Hippocampal formation (tissue), 2 donors: ENCODE measurements at regions not wholly inside any gene's neighbourhood (a gene's known extent, or its start where the extent isn't known, plus 50 kb on each side); places are given as distances from the start of the nearest gene placed in this dataset.
"Not testable (repeated sequence)": the region's sequence is repeated elsewhere in the genome, so short reads cannot be mapped to it uniquely, and the experiment has no call there.

ENCODE experiments used
- DNase-seq, 2 donors: peaks; one replicate each; lab custom pipeline; 2025; lab: John Stamatoyannopoulos, UW

GRCh38 chr12:38384816-38385378, 68.3 kb downstream of the ALG10B start:
- DNase-seq, result no peak

DNA sequence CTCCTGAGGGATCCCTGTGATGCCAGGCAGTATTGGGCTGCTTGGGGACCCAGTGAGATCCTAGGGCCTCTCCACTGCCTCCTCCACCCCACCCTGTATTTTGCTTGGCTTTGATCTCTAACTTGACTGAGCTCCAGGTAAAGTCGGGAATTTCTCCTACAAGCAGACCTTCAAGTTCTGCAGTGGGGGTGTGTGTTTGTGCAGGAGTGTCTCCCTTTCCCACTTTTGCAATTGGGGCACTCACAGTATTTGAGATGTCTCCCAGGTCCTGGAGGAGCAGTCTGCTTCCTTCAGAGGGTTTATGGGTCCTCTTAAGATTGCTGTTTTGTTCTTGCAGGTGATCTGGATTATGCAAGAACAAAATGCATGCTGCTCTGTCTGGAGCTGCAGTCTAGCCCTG, 68.9 kb downstream of the ALG10B start:
- no peak for DNase-seq

GRCh38 chr12:38386205-38386985, 69.8 kb downstream of the ALG10B start:
- DNase-seq, result no peak

DNA sequence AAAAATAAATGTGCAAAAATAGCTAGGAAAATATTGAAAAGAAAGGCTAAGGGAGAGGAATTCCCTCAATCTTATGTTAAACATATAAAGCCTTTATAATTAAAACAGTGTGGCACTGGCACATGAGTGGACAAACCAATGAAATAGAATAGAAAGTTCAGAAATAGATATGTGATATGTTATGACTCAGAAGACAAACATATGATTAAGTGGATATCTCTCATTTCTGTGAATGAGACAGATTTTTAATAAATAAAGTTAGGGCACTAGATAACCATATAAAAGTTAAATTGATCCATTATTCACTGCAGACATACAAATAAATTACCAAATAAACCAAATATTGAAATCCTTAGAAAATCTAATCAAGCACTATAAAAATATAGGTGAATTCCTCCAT, 73.0 kb downstream of the ALG10B start:
- DNase-seq, result no peak

DNA sequence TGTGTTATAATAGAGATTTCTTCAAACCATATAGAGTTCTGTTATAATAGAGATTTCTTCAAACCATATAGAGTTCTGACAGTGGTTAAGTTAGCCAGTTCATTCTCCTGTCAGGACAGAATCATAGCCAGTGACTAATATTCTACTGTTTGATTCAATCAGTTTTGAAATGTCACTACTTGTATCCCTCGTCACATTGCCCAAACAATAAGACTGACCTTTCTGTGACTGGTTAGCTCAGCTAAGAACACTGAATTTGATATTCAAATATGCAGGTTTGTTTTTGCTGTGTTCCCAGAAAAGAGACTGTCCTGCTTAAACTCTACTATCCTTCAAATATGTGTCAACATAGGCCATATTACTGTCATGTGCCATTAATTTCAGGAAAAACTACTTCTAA, 74.4 kb downstream of the ALG10B start:
- no peak for DNase-seq

- DNase-seq, result no peak
These were observed 76.1 kb downstream of the ALG10B start for GRCh38 chr12:38392554-38393144.

GRCh38 chr12:38399711-38400206, 83.2 kb downstream of the ALG10B start:
- DNase-seq, result no peak

DNA sequence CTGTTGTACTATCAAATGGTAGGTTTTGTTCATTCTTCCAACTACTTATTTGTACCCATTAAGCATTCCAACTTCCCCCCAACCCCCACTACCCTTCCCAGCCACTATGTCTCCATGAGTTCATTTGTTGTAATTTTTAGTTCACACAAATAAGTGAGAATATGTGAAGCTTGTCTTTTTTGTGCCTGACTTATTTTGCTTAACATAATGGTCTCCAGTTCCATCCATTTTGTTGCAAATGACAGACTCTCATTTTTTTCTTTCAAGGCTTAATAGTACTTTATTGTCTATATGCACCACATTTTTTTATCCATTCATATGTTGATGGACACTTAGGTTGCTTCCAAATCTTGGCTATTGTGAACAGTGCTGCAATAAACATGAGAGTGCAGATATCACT, 86.2 kb downstream of the ALG10B start:
- DNase-seq, result no peak

DNA sequence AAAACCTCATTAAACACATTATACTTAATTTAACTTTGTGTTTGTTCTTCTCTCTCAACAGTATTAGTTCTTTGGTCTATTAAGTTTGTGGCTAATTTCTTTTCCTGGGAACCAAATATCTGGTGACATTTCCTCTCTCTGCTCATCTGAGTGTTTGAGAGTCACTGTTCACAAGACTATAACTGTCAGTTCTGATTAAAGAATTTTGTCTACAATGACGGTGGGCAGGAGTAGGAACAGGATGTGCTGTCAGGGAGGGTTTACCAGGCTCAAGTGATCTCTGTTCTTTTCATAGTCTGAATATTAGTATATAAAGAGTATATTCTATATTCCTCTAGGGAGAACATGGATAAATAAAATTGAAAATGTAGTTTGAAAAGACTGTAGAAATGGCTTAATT, 92.9 kb downstream of the ALG10B start:
- no peak for DNase-seq

GRCh38 chr12:38411426-38411825, 94.9 kb downstream of the ALG10B start:
- DNase-seq, result peak in 1 of 2 donors; percentile 9

DNA sequence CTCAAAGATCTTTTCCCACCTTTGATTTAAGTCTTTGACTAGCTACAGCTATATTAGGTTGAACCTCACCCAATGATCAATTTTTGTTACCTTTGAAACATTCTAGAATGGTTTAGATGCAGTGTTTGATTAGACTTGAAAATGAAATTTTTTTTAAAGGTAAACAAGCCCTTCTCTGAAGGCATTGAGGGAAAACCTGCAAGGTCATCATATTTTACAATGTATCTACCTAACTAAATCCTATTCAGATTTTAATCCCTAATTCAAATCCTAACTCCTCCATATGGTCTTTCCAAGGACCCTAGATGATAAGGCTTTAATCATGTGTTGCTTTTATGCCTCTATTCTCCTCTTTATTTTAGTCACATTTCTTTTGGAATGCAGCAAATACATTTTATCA, 95.4 kb downstream of the ALG10B start:
- no peak for DNase-seq

DNA sequence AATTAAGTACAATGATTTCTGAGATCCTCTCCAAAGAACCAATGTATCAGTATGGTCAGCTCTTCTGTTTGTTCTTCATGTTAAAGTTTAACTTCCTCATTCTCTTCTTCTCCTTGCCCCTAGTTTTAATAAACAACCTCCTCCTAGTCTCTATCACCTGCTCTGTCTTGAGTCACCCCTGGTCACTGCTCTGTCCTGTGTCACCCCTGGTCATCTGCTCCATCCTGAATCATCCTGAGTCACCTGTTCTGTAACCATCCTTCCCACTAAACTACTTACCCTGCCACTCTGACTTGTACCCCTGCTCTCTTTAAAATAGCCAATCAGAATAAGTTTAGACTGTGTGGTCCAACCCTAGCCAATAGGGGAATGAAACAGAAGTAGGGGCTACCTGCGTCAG, 100.5 kb downstream of the ALG10B start:
- DNase-seq, result no peak

- DNase-seq, result no peak
These were observed 107.9 kb downstream of the ALG10B start for GRCh38 chr12:38424436-38424835.

- no peak for DNase-seq
These were observed 110.9 kb downstream of the ALG10B start for GRCh38 chr12:38427442-38427841.

- DNase-seq, result no peak
These were observed 115.3 kb downstream of the ALG10B start for GRCh38 chr12:38431921-38432320.

DNA sequence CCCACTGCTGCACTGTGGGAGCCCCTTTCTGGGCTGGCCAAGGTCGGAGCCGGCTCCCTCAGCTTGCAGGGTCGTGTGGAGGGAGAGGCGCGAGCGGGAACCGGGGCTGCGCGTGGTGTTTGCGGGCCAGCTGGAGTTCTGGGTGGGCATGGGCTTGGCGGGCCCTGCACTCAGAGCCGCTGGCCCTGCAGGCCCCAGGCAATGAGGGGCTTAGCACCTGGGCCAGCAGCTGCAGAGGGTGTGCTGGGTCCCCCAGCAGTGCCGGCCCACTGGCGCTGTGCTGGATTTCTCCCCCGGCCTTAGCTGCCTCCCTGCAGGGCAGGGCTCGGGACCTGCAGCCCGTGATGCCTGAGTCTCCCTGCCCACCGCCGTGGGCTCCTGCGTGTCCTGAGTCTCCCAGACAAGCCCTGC, 125.3 kb downstream of the ALG10B start:
- not testable (repeated sequence) for DNase-seq

DNA sequence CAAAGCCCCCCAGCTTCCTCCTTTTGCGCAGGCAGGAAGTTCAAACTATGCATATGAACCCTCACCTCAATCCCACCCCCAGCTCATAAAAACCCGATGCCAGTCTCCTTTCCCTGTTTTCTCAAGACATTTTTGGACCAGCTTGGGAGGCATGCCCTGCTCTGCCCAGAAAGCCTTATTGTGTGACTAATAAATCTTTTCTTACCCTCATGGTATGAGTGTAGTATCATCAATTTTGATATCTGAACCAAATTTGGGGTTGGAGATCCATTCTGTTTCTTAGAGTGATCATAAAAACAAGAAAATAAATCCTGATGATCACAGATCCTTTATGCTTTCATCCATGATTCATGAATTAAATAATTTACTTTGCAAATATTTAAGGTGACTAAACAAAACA, 128.5 kb downstream of the ALG10B start:
- DNase-seq, result no peak

GRCh38 chr12:38448991-38449390, 132.4 kb downstream of the ALG10B start:
- no peak for DNase-seq

GRCh38 chr12:38456537-38457120, 140.1 kb downstream of the ALG10B start:
- DNase-seq, result no peak

DNA sequence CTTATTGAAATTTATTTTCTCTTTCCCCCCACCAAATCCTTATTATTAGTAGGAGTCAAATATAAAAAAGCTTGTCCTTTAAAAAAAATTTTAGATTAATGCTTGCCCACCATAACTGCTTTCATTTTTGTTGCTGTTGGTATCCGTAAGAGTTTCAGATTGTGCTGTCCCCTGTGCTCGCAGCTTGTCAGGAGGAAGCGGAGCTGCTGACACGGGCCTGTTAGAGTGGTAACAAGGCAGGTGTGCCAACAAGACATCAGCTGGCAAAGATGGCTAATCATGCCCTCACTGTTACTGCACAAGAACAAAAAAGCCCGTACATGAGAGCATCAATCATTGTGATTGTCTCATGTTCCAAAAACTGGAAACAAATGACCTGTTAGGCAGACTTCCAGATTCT, 148.4 kb downstream of the ALG10B start:
- DNase-seq, result no peak

DNA sequence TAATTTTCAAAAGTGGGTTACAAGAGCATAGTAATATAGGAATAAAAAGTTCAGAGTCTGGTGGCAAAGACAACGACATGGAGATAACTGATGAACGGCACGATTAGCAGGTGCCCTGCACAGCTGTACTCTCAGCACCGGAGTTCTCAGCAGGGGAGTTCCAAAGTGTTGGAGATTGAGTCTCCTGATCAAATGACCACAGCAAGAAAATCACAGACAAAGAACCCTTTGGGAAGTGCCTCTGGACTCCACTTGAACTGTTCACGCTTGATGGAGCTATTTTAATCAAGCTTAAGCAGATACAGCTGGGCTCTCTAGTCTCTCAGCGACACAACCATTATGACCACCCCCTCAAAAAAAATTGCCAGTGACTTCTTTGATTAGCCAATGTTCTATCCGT, 153.1 kb downstream of the ALG10B start:
- DNase-seq, result no peak

DNA sequence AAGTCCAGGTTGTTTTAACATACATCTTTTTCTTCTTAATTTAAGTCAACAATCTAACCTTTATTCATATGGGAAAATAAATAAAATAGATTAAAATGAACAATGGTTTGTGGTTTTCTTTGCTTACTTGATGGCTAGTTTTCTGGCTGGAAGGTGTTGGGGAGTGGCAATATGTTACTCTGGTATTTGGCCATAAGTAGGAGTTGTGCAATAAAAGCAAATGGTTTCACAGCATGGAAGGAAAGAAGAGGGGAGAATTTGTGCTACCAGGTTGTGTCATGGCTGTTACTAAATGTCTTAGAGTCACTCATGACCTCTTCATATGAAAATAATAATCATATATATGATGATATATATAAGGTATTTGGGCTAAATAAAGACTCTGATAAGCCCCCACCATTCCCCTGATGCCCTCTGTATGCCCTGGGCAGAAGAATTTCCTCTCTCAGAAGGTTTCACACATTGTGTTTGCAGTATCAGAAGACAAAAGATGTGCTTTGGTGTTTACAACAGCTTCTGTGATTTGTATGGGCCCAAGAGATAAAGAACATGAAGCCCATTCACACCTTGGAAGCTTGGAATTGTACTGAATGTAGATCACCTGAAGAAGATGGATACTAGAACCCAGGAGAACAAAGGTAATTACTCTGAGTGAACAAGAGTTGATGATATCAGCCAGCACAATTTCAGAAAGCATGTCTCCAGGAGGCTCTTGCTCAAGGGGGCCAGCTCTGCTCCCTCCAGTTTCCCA, 160.9 kb downstream of the ALG10B start:
- DNase-seq, result no peak
